ENCODE measurements at regions not wholly inside any gene's neighbourhood (a gene's known extent, or its start where the extent isn't known, plus 50 kb on each side); places are given as distances from the start of the nearest gene placed in this dataset.
"Not testable (repeated sequence)": the region's sequence is repeated elsewhere in the genome, so short reads cannot be mapped to it uniquely, and the experiment has no call there.

DNA sequence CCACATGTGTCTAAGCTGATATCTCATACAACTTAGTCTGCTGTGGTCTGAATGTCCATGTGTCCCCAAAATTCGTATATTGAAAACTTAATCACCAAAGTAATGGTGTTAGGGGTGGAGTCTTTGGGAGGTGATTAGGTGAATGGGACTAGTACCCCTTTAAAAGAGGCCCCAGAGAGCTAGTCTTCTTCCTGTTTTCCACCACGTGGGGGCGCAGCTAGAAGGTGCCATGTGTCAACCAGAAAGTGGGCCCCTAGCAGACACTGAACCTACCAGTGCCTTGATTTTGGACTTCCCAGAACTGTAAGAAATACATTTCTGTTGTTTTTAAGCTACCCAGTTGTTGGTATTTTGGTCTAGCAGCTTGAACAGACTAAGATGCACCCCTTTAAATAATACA is 86.6 kb downstream of the ASB1 start:
- no peaks in the 10 kb centered on the region for H3K36me3 Mint-ChIP-seq (ENCODE audit: low read depth)
- H3K4me1 Mint-ChIP-seq (ENCODE audit: low read depth): no peaks in the 10 kb centered on the region
- no peak overlapping the region for H3K27ac Mint-ChIP-seq
- intact Hi-C loops (cut with micrococcal nuclease): loop anchor here (2.0 to 10.0 kb wide), 2 partner anchors 101 to 271 kb away; no protein-coding TSS in a partner anchor
- peaks cover 23% of the 10 kb centered on the region for H3K9me3 Mint-ChIP-seq
- no peak overlapping the region for H3K4me3 Mint-ChIP-seq
- H3K27me3 Mint-ChIP-seq: peaks cover 6% of the 10 kb centered on the region

DNA sequence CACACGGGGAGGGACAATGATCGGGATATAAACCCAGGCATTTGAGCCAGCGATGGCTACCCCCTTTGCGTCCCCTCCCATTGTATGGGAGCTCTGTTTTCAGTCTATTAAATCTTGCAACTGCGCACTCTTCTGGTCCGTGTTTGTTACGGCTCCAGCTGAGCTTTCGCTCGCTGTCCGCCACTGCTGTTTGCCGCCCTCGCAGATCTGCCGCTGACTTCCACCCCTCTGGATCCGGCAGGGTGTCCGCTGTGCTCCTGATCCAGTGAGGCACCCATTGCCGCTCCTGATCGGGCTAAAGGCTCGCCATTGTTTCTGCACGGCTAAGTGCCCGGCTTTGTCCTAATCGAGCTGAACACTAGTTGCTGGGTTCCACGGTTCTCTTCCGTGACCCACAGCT is 87.3 kb downstream of the ASB1 start:
- H3K36me3 Mint-ChIP-seq (ENCODE audit: low read depth); H3K27ac Mint-ChIP-seq; H3K27me3 Mint-ChIP-seq; H3K4me1 Mint-ChIP-seq (ENCODE audit: low read depth); H3K4me3 Mint-ChIP-seq: not testable (repeated sequence)
- intact Hi-C loops (cut with micrococcal nuclease): loop anchor here (10.0 kb wide), 1 partner anchor 101 kb away; no protein-coding TSS in a partner anchor
- H3K9me3 Mint-ChIP-seq: peaks cover 23% of the 10 kb centered on the region

DNA sequence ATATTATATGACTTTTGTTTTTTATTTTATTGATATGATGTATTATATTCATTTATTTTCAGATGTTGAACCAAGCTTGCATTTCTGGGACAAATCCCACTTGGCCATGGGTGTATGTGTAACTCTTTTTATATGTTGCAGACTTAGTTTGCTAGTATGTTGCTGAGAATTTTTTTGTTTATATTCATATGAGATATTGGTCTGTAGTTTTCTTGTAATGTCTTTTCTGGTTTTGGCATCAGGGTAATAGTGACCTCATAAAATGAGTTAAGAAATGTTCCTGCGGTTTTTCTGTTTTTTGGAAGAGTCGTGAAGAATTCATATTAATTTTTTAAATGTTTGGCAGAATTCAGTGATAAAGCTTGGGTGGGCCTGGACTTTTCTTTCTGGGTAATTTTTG is 88.7 kb downstream of the ASB1 start:
- Mint-ChIP-seq H3K4me1 (ENCODE audit: low read depth) (no peaks in the 10 kb centered on the region), H3K4me3 (no peak overlapping the region), H3K27ac (no peak overlapping the region), H3K36me3 (ENCODE audit: low read depth) (no peaks in the 10 kb centered on the region), H3K27me3 (peaks cover 4% of the 10 kb centered on the region), H3K9me3 (peaks cover 23% of the 10 kb centered on the region)
- intact Hi-C loops (cut with micrococcal nuclease): loop anchor here (10.0 kb wide), 1 partner anchor 99 kb away; no protein-coding TSS in a partner anchor

DNA sequence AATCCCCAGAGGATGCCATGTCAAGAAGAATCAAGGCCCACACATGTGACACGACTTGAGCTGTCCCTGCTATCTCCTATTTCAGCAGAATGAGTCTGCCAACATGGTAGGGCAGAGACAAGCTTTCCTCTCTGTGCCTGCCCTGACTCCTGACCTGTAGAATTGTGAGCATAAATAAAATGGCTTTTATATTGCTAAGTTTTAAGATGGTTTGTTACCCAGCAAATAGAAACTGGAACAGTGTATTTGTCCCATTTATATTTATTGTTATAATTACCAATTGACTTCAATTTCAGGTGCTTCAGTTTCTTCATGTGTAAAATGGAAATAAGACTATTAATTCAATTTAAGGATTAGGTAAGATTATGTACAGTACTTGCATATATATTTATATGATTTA is 90.5 kb downstream of the ASB1 start:
- H3K36me3 Mint-ChIP-seq (ENCODE audit: low read depth): no peaks in the 10 kb centered on the region
- H3K4me1 Mint-ChIP-seq (ENCODE audit: low read depth): no peaks in the 10 kb centered on the region
- no peak overlapping the region for H3K4me3 Mint-ChIP-seq
- peaks cover 23% of the 10 kb centered on the region for H3K9me3 Mint-ChIP-seq
- no peak overlapping the region for H3K27ac Mint-ChIP-seq
- intact Hi-C loops (cut with micrococcal nuclease): loop anchor here (10.0 kb wide), 1 partner anchor 98 kb away; no protein-coding TSS in a partner anchor
- H3K27me3 Mint-ChIP-seq: peaks cover 4% of the 10 kb centered on the region

DNA sequence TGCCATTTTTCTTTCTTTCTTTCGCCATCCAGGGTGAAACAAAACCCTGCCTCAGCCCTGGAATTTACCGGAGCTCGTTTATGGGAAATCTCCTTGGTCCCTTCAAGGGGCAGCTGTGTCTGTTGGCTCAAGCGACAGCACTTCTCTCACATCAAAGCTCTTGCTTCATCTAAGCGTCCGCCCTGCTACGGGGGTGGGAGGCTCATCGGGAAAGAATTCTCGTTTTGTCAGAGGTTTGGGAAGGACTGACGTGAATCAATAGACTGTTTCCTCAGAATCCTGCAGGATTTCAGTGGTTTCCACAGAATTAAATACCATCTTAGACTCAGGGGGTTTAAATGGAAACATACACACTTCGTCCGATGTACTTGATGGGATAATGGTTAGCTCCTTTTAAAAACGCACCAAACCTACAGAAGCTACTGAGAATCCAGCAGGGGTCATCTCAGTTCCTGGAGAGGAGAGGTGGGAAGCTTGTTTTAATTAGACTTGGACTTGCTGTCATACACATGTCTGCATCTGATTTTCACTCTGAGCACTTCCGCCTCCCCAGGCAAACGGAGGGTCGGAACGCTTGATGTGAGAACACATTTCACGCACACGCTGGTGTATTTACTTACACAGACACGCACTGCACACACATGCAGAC is 91.6 kb downstream of the ASB1 start:
- H3K27me3 Mint-ChIP-seq: peaks cover 4% of the 10 kb centered on the region

DNA sequence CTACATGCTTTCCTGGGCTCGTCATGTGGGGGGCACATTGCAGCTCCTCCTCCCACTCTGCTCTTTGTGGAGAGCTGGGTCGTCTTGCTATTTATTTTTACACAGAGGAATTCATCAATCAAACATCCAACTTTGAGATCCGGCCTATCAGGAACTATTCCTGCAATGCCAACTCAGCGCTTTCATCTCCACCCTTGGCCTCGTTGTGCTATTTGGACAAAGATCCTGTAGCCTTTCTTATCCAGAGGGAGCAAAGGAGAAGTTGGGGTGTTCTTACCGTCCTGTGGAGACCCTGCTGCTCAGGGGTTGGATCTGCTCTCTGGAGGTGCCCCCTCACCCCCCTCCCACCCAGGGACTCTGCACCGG is 92.1 kb downstream of the ASB1 start:
- Mint-ChIP-seq H3K27me3 (peaks cover 7% of the 10 kb centered on the region), H3K27ac (no peak overlapping the region), H3K36me3 (ENCODE audit: low read depth) (no peaks in the 10 kb centered on the region), H3K9me3 (peaks cover 23% of the 10 kb centered on the region), H3K4me1 (ENCODE audit: low read depth) (no peaks in the 10 kb centered on the region), H3K4me3 (no peak overlapping the region)
- intact Hi-C loops (cut with micrococcal nuclease): loop anchor here (10.0 kb wide), 1 partner anchor 96 kb away; no protein-coding TSS in a partner anchor

More for the DNA sequence above, 91.6 kb downstream of the ASB1 start:
- intact Hi-C loops (cut with micrococcal nuclease): loop anchor here (10.0 kb wide), 1 partner anchor 97 kb away; no protein-coding TSS in a partner anchor
- Mint-ChIP-seq H3K9me3 (peaks cover 23% of the 10 kb centered on the region), H3K27ac (no peak overlapping the region), H3K4me1 (ENCODE audit: low read depth) (no peaks in the 10 kb centered on the region), H3K4me3 (no peak overlapping the region), H3K36me3 (ENCODE audit: low read depth) (no peaks in the 10 kb centered on the region)

DNA sequence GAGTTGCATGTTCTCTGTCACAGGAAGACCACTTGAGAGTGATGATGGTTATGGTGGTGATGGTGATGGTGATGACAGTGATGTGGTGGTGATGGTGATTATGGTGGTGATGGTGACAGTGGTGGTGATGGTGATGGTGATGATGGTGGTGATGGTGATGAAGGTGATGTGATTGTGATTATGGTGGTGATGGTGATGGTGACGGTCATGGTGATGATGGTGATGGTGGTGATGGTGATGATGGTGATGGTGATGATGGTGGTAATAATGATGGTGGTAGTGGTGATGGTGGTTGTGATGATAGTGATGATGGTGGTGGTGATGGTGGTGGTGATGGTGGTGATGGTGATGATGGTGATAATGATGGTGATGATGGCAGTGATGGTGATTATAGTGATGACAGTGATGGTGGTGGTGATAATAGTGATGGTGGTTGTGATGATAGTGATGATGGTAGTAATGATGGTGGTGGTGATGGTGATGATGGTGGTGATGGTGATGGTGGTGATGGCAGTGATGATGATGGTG is 93.7 kb downstream of the ASB1 start:
- Mint-ChIP-seq H3K4me1 (ENCODE audit: low read depth) (no peaks in the 10 kb centered on the region), H3K4me3 (no peak overlapping the region), H3K27ac (no peak overlapping the region), H3K9me3 (peaks cover 23% of the 10 kb centered on the region), H3K36me3 (ENCODE audit: low read depth) (no peaks in the 10 kb centered on the region), H3K27me3 (peaks cover 4% of the 10 kb centered on the region)
- intact Hi-C loops (cut with micrococcal nuclease): no loop called here

DNA sequence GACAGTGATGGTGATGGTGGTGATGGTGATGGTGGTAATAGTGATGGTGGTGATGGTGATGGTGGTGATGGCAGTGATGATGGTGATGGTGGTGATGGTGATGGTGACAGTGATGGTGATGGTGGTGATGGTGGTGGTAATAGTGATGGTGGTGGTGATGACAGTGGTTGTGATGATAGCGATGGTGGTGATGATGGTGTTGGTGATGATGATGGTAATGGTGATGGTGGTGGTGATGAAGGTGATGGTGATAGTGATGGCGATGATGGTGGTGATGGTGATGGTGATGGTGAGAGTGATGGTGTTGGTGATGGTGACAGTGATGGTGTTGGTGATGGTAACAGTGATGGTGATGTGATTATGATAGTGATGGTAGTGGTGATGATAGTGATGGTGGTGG is 94.3 kb downstream of the ASB1 start:
- Mint-ChIP-seq H3K27ac (no peak overlapping the region), H3K9me3 (peaks cover 19% of the 10 kb centered on the region), H3K4me1 (ENCODE audit: low read depth) (no peaks in the 10 kb centered on the region), H3K36me3 (ENCODE audit: low read depth) (no peaks in the 10 kb centered on the region), H3K27me3 (peaks cover 4% of the 10 kb centered on the region), H3K4me3 (no peak overlapping the region)
- intact Hi-C loops (cut with micrococcal nuclease): no loop called here

DNA sequence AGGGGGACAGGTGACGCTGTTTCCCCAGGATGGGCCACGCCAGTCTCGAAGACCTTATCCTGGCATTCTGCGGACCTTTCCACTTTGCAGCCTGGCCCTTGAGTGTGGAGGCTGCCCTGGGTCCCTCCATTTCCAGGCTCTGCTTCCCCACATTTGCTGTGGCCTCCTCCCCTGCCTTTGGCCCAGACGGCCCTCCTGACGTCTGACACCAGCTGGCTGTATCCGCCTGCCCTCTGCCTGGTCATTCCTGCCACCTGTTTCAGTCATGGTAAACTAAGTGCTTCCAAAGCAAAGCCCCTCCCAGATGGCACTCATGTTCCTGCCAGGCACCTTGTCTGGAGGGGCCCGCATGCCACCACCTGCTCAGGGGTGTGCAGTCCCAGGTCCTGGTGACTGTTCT is 95.1 kb downstream of the ASB1 start:
- H3K27ac Mint-ChIP-seq: no peak overlapping the region
- H3K27me3 Mint-ChIP-seq: peaks cover 3% of the 10 kb centered on the region
- H3K4me3 Mint-ChIP-seq: no peak overlapping the region
- intact Hi-C loops (cut with micrococcal nuclease): no loop called here
- peaks cover 10% of the 10 kb centered on the region for H3K9me3 Mint-ChIP-seq
- H3K36me3 Mint-ChIP-seq (ENCODE audit: low read depth): no peaks in the 10 kb centered on the region
- H3K4me1 Mint-ChIP-seq (ENCODE audit: low read depth): no peaks in the 10 kb centered on the region

DNA sequence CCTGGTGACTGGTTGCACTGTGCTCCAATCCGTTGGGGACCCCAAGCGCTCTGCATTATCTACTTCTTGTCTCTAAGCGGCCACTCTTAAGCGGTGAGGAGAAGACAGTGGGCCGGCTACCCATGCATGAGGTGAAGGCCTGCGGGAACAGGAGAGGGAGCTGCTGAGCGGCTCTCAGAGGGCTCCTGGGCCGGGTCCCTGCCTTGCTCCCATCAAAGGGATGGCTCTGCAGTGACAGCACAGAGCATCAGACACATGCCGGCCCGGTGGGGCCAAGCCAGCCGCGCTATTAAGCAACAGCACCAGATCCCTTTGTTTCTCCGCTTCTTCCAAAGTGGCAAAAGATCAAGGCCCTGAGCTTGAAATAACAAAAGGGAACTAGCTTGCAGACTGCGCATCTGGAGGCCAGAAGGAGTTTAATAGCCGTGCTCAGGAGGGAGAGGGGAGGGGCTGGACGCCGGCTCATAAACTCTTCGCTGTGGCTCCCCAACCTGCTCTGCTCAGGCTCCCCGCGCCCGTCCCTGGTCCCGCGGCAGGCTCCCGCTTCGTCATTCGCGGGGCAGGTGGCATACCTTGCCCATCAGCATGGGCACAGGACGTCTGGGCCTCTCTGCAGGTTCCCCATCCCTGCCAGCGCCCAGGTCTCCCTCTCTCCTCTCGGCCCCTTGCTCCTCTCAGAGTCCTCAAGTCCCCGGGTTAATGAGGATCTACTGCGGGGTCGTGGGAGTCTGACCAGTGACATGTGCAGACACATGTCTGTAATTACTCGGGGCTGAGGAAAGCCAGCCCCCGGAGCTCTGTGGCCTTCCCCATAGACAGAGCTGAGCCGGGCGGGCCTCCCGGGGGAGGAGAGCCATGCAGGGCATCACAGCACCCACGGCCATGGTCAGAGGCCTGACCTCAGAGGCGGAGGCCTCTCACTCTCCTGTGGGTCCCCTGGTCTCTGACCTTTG is 96.7 kb downstream of the ASB1 start:
- Mint-ChIP-seq H3K36me3 (ENCODE audit: low read depth) (no peaks in the 10 kb centered on the region), H3K27ac (no peak overlapping the region), H3K9me3 (no peaks in the 10 kb centered on the region), H3K27me3 (peaks cover 3% of the 10 kb centered on the region), H3K4me1 (ENCODE audit: low read depth) (no peaks in the 10 kb centered on the region), H3K4me3 (no peak overlapping the region)
- intact Hi-C loops (cut with micrococcal nuclease): no loop called here

DNA sequence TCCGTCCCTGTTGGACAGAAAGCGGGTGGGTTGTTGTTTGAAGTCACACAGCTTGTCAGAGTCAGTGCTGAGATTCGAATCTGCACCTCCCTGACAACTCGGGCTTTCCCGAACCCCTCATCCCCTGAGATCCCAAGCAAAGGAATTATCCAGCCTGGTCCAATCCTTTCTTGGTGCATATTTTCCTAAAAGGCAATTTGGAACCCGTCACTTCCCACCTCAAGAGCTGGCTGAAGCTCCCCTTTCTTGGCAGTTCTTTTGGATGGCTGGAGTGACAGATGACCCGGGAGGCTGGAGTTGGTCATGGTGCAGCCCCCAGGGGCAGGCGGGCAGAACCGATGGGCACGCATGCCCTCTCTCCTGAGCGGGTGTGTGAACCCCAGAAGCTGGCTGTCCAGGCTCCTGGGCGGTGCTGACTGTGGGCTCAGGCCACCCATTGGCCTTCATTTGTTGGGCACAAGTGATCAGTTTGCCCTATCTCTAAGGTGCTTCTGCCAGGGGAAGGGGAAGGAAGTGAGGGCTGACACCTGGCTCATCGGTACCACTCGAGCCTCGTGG is 97.8 kb downstream of the ASB1 start:
- no peaks in the 10 kb centered on the region for H3K36me3 Mint-ChIP-seq (ENCODE audit: low read depth)
- intact Hi-C loops (cut with micrococcal nuclease): no loop called here
- H3K27ac Mint-ChIP-seq: no peak overlapping the region
- peaks cover 3% of the 10 kb centered on the region for H3K27me3 Mint-ChIP-seq
- H3K9me3 Mint-ChIP-seq: no peaks in the 10 kb centered on the region
- H3K4me3 Mint-ChIP-seq: no peak overlapping the region
- H3K4me1 Mint-ChIP-seq (ENCODE audit: low read depth): no peaks in the 10 kb centered on the region

DNA sequence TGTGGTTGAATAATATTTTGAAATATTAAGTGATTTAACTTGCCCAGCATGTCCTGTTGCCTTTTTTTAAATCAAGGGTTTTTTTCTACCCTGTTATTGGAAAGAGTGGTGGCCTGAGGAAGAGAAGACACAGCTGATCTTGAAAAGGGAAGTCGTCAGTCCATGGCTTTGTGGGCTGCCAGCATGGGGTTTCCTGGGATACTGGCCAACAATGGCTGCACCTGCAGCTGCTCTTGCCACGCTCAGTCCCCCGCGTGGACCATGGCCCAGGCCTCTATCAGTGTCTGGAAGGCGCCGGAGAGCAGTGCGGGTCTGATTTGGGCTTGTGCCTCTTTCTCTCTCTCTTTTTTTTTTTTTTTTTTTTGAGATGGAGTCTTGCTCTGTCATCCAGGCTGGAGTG is 99.3 kb downstream of the ASB1 start:
- Mint-ChIP-seq H3K4me3 (no peak overlapping the region), H3K9me3 (peaks cover 10% of the 10 kb centered on the region), H3K36me3 (ENCODE audit: low read depth) (no peaks in the 10 kb centered on the region), H3K4me1 (ENCODE audit: low read depth) (no peaks in the 10 kb centered on the region), H3K27me3 (peaks cover 3% of the 10 kb centered on the region), H3K27ac (no peak overlapping the region)
- intact Hi-C loops (cut with micrococcal nuclease): no loop called here

DNA sequence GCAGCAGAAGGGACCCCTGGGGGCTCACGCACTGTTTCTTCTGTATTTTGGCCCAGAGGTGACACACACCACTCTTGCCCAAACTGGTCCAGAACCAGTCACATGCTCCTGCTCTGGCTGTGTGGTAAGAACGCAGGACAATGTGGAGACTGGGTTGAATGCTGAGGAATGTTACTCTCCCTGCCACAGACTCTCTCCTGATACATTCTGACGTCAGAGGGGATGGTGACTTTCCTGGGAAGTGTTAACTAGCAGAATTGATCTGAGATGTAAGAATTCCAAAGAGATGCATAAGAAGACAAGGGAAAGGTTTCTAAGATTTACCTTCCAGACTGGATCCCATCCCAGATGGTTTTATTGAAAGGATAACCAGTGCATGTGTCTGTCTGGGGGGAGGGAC is 100.8 kb downstream of the ASB1 start:
- H3K4me3 Mint-ChIP-seq: no peak overlapping the region
- H3K9me3 Mint-ChIP-seq: peaks cover 26% of the 10 kb centered on the region
- intact Hi-C loops (cut with micrococcal nuclease): no loop called here
- H3K27me3 Mint-ChIP-seq: peaks cover 3% of the 10 kb centered on the region
- no peak overlapping the region for H3K27ac Mint-ChIP-seq
- H3K36me3 Mint-ChIP-seq (ENCODE audit: low read depth): no peaks in the 10 kb centered on the region
- H3K4me1 Mint-ChIP-seq (ENCODE audit: low read depth): no peaks in the 10 kb centered on the region
